ENCODE measurements at regions not wholly inside any gene's neighbourhood (a gene's known extent, or its start where the extent isn't known, plus 50 kb on each side); places are given as distances from the start of the nearest gene placed in this dataset.

GRCh38 chr1:14545422-14546025 is 53.0 kb upstream of the KAZN start:
- FAIRE-seq: no peak

- FAIRE-seq: no peak
Measured at GRCh38 chr1:14546416-14546815, 52.1 kb upstream of the KAZN start.
